ENCODE measurements at regions not wholly inside any gene's neighbourhood (a gene's known extent, or its start where the extent isn't known, plus 50 kb on each side); places are given as distances from the start of the nearest gene placed in this dataset.

GRCh38 chr12:108009442-108010070 lies 119.5 kb upstream of the WSCD2 start:
- WGBS, result 60% methylated on average over 4 of the region's 4 CpGs
- no peak overlapping the region for H3K14ac ChIP-seq (ENCODE audit: low read length in 2 of 2)
- H3K4me3 ChIP-seq (ENCODE audit: insufficient read depth in 1 of 2, low read depth in 1 of 2, low read length in 2 of 2), result no peak overlapping the region

GRCh38 chr12:108016022-108016564 lies 113.0 kb upstream of the WSCD2 start:
- Histone ChIP-seq H3K4me2 (ENCODE audit: low read length, poor library complexity, severe bottlenecking) (no peak overlapping the region), H2BK15ac (ENCODE audit: low read depth, poor library complexity, severe bottlenecking) (no peak overlapping the region), H3K79me1 (replicated peaks; ENCODE audit: low read length, poor library complexity, severe bottlenecking) (no peaks in the 10 kb centered on the region), H4K91ac (ENCODE audit: low read length) (no peak overlapping the region), H3K4me3 (ENCODE audit: insufficient read depth in 1 of 2, low read depth in 1 of 2, low read length in 2 of 2) (no peak overlapping the region), H3K27me3 (ENCODE audit: control insufficient read depth in 1 of 2, insufficient read depth in 1 of 2, low read length in 2 of 2) (peaks cover 0 to 9% of the 10 kb centered on the region in 2 experiments), H3K18ac (ENCODE audit: low read depth in 1 of 2, low read length in 2 of 2) (no peak overlapping the region), H3K23ac (ENCODE audit: low read length in 2 of 2) (no peak overlapping the region), H3K14ac (ENCODE audit: low read length in 2 of 2) (no peak overlapping the region), H3K36me3 (ENCODE audit: control insufficient read depth in 1 of 2, insufficient read depth in 2 of 2, low read depth in 1 of 2, low read length in 2 of 2) (no peaks in the 10 kb centered on the region), H2BK5ac (ENCODE audit: low read depth, low read length, poor library complexity, severe bottlenecking) (no peak overlapping the region), H3K4ac (ENCODE audit: low read depth in 1 of 2, low read length in 2 of 2) (no peak overlapping the region), H2BK12ac (ENCODE audit: low read length in 2 of 2) (no peak overlapping the region), H3K9ac (ENCODE audit: low read length) (no peak overlapping the region), H2AK5ac (ENCODE audit: low read length, severe bottlenecking) (no peak overlapping the region), H3K27ac (ENCODE audit: low read length, poor library complexity, severe bottlenecking) (no peak overlapping the region), H4K8ac (ENCODE audit: low read length) (no peak overlapping the region), H3K9me3 (ENCODE audit: control insufficient read depth, low read length) (no peaks in the 10 kb centered on the region), H3K4me1 (ENCODE audit: control insufficient read depth, insufficient read depth, low read depth, low read length) (no peaks in the 10 kb centered on the region), H2AFZ (ENCODE audit: low read depth, low read length) (no peak overlapping the region), H2BK120ac (ENCODE audit: low read depth, low read length) (no peak overlapping the region)
- no peak for DNase-seq
- WGBS, result 80% methylated on average over 3 of the region's 4 CpGs

More at GRCh38 chr12:108009442-108010070, 119.5 kb upstream of the WSCD2 start:
- no peak overlapping the region for H4K91ac ChIP-seq (ENCODE audit: low read length)
- H3K18ac ChIP-seq (ENCODE audit: low read depth in 1 of 2, low read length in 2 of 2), result no peak overlapping the region
- H2AFZ ChIP-seq (ENCODE audit: low read depth, low read length), result no peak overlapping the region
- no peak overlapping the region for H2BK15ac ChIP-seq (ENCODE audit: low read depth, poor library complexity, severe bottlenecking)
- no peak overlapping the region for H3K4me2 ChIP-seq (ENCODE audit: low read length, poor library complexity, severe bottlenecking)
- no peak overlapping the region for H3K9ac ChIP-seq (ENCODE audit: low read length)
- H3K27me3 ChIP-seq (ENCODE audit: control insufficient read depth in 1 of 2, insufficient read depth in 1 of 2, low read length in 2 of 2), result peaks cover 0 to 9% of the 10 kb centered on the region in 2 experiments
- no peak overlapping the region for H2BK5ac ChIP-seq (ENCODE audit: low read depth, low read length, poor library complexity, severe bottlenecking)
- no peak overlapping the region for H4K8ac ChIP-seq (ENCODE audit: low read length)
- no peaks in the 10 kb centered on the region for H3K79me1 ChIP-seq (replicated peaks; ENCODE audit: low read length, poor library complexity, severe bottlenecking)
- no peak overlapping the region for H2BK12ac ChIP-seq (ENCODE audit: low read length in 2 of 2)
- no peak overlapping the region for H3K4ac ChIP-seq (ENCODE audit: low read depth in 1 of 2, low read length in 2 of 2)
- H3K36me3 ChIP-seq (ENCODE audit: control insufficient read depth in 1 of 2, insufficient read depth in 2 of 2, low read depth in 1 of 2, low read length in 2 of 2), result no peaks in the 10 kb centered on the region
- no peak overlapping the region for H3K23ac ChIP-seq (ENCODE audit: low read length in 2 of 2)
- no peaks in the 10 kb centered on the region for H3K4me1 ChIP-seq (ENCODE audit: control insufficient read depth, insufficient read depth, low read depth, low read length)
- no peak overlapping the region for H2BK120ac ChIP-seq (ENCODE audit: low read depth, low read length)
- H3K27ac ChIP-seq (ENCODE audit: low read length, poor library complexity, severe bottlenecking), result no peak overlapping the region
- no peaks in the 10 kb centered on the region for H3K9me3 ChIP-seq (ENCODE audit: control insufficient read depth, low read length)
- H2AK5ac ChIP-seq (ENCODE audit: low read length, severe bottlenecking), result no peak overlapping the region
- no peak for DNase-seq

- Histone ChIP-seq H2AK5ac (ENCODE audit: low read length, severe bottlenecking) (no peak overlapping the region), H3K27me3 (ENCODE audit: control insufficient read depth in 1 of 2, insufficient read depth in 1 of 2, low read length in 2 of 2) (peaks cover 0 to 4% of the 10 kb centered on the region in 2 experiments), H3K4me2 (ENCODE audit: low read length, poor library complexity, severe bottlenecking) (no peak overlapping the region), H3K4me1 (ENCODE audit: control insufficient read depth, insufficient read depth, low read depth, low read length) (no peaks in the 10 kb centered on the region), H3K79me1 (replicated peaks; ENCODE audit: low read length, poor library complexity, severe bottlenecking) (no peaks in the 10 kb centered on the region), H3K36me3 (ENCODE audit: control insufficient read depth in 1 of 2, insufficient read depth in 2 of 2, low read depth in 1 of 2, low read length in 2 of 2) (no peaks in the 10 kb centered on the region), H3K23ac (ENCODE audit: low read length in 2 of 2) (no peak overlapping the region), H3K4ac (ENCODE audit: low read depth in 1 of 2, low read length in 2 of 2) (no peak overlapping the region), H2BK5ac (ENCODE audit: low read depth, low read length, poor library complexity, severe bottlenecking) (no peak overlapping the region), H4K91ac (ENCODE audit: low read length) (no peak overlapping the region), H3K9ac (ENCODE audit: low read length) (no peak overlapping the region), H3K14ac (ENCODE audit: low read length in 2 of 2) (no peak overlapping the region), H2BK120ac (ENCODE audit: low read depth, low read length) (no peak overlapping the region), H4K8ac (ENCODE audit: low read length) (no peak overlapping the region), H3K9me3 (ENCODE audit: control insufficient read depth, low read length) (no peaks in the 10 kb centered on the region), H3K4me3 (ENCODE audit: insufficient read depth in 1 of 2, low read depth in 1 of 2, low read length in 2 of 2) (no peak overlapping the region), H2BK15ac (ENCODE audit: low read depth, poor library complexity, severe bottlenecking) (no peak overlapping the region), H2BK12ac (ENCODE audit: low read length in 2 of 2) (no peak overlapping the region), H3K27ac (ENCODE audit: low read length, poor library complexity, severe bottlenecking) (no peak overlapping the region), H2AFZ (ENCODE audit: low read depth, low read length) (no peak overlapping the region), H3K18ac (ENCODE audit: low read depth in 1 of 2, low read length in 2 of 2) (no peak overlapping the region)
- DNase-seq, result no peak
- 66% methylated on average over 2 of the region's 3 CpGs for WGBS
These were observed 111.5 kb upstream of the WSCD2 start for GRCh38 chr12:108017472-108018057.

- H3K14ac ChIP-seq (ENCODE audit: low read length in 2 of 2), result no peak overlapping the region
- H3K4me1 ChIP-seq (ENCODE audit: control insufficient read depth, insufficient read depth, low read depth, low read length), result no peaks in the 10 kb centered on the region
- 36% methylated on average over 2 of the region's 2 CpGs for WGBS
- no peak overlapping the region for H3K18ac ChIP-seq (ENCODE audit: low read depth in 1 of 2, low read length in 2 of 2)
- H2BK5ac ChIP-seq (ENCODE audit: low read depth, low read length, poor library complexity, severe bottlenecking), result no peak overlapping the region
- H4K91ac ChIP-seq (ENCODE audit: low read length), result no peak overlapping the region
- H3K4me3 ChIP-seq (ENCODE audit: insufficient read depth in 1 of 2, low read depth in 1 of 2, low read length in 2 of 2), result no peak overlapping the region
- no peaks in the 10 kb centered on the region for H3K27me3 ChIP-seq (ENCODE audit: control insufficient read depth in 1 of 2, insufficient read depth in 1 of 2, low read length in 2 of 2)
- no peak overlapping the region for H2BK12ac ChIP-seq (ENCODE audit: low read length in 2 of 2)
- no peak overlapping the region for H3K23ac ChIP-seq (ENCODE audit: low read length in 2 of 2)
- H3K79me1 ChIP-seq (replicated peaks; ENCODE audit: low read length, poor library complexity, severe bottlenecking), result no peaks in the 10 kb centered on the region
- H2AK5ac ChIP-seq (ENCODE audit: low read length, severe bottlenecking), result no peak overlapping the region
- H2BK15ac ChIP-seq (ENCODE audit: low read depth, poor library complexity, severe bottlenecking), result no peak overlapping the region
- H3K27ac ChIP-seq (ENCODE audit: low read length, poor library complexity, severe bottlenecking), result no peak overlapping the region
- H4K8ac ChIP-seq (ENCODE audit: low read length), result no peak overlapping the region
- no peak overlapping the region for H3K9ac ChIP-seq (ENCODE audit: low read length)
- no peaks in the 10 kb centered on the region for H3K36me3 ChIP-seq (ENCODE audit: control insufficient read depth in 1 of 2, insufficient read depth in 2 of 2, low read depth in 1 of 2, low read length in 2 of 2)
- no peak overlapping the region for H2BK120ac ChIP-seq (ENCODE audit: low read depth, low read length)
- no peak overlapping the region for H2AFZ ChIP-seq (ENCODE audit: low read depth, low read length)
- DNase-seq, result no peak
- H3K4me2 ChIP-seq (ENCODE audit: low read length, poor library complexity, severe bottlenecking), result no peak overlapping the region
- no peak overlapping the region for H3K4ac ChIP-seq (ENCODE audit: low read depth in 1 of 2, low read length in 2 of 2)
- H3K9me3 ChIP-seq (ENCODE audit: control insufficient read depth, low read length), result no peaks in the 10 kb centered on the region
These were observed 109.2 kb upstream of the WSCD2 start for GRCh38 chr12:108019862-108020261.
